Ramos (cell line): ENCODE measurements at regions not wholly inside any gene's neighbourhood (a gene's known extent, or its start where the extent isn't known, plus 50 kb on each side); places are given as distances from the start of the nearest gene placed in this dataset.

ENCODE experiments used
- in situ Hi-C: fragments of 300-500 bp; cut with MboI; formaldehyde crosslinking; loops from one replicate; pipeline ENCODE4 v1.14.3; 2022; ENCODE audit warnings: low sequenced_read_pairs; ENCODE audit not compliant: unreplicated experiment

DNA sequence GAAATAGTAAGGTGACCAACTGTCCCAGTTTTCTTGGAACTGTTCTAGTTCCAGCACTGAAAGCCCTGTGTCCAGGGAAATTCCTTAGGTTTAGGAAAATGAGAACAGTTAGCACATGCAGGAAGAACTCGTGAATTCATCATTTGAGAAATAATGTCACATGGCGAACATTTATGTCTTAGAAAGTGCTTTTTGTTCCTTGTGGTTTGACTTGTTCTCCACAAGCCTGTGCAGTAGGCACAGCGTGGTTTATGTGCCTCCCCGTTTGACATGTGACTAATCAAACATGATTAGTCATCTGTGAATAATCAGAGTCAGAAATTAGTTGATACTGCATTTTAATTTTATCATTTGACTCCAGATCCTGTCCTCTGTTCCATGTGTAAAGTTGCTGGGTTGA, 556.0 kb upstream of the CPEB2 start:
- in situ Hi-C loops, result no loop called here

DNA sequence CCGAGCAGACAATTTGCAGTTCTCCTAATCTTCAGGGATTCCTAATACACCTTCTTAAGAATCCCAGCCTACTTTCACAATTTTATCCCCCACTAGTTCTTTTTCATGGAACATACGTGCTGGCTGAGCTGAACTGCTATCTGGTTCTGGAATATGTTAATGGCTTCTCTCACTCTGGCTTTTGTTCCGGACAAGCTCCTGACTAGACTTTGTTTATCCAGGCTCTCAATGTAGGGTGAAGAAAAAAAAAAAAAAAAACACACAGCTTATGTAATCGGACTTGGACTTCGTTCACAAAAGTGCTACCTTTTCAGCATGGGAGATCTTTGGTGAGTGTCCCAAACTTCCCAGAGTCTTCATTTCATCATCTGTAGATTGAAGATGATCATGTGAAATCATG, 555.4 kb upstream of the CPEB2 start:
- in situ Hi-C loops, result no loop called here

DNA sequence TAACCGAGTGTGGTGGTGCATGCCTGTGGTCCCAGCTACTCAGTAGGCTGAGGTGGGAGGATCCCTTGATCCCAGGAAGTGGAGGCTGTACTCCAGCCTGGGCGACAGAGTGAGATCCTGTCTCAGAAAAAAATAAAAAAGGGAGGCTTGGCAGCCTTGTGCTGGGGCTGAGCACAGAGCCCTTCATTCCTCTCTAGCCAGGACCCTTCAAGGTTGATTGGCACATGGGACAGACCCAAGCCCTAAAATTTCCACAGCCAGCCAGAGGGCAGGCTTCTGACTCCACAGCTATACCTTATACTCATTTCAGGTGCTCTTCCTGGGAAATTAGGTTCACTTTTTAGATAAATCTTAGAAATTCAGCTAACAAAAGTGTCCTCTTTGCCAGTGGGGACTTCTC, 553.0 kb upstream of the CPEB2 start:
- in situ Hi-C loops, result no loop called here

DNA sequence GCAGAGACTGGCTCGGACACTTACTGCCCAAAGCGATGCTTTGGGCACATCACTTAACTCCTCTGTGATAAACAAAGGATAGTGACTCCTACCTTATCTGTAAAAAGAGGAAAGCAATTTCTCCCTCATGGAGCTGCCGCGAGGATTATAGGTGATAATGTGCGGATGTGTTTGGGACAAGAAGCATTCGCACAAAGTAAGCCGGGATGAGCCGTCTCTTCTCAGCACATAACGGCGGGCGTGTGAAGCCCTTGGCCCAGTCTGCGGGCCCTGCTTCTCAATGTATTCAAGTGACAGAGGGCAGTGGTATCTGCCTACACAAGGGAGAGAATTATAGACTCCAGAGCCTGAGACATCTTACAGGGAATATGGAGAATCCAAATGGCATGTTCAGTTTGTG, 550.3 kb upstream of the CPEB2 start:
- in situ Hi-C loops, result no loop called here

DNA sequence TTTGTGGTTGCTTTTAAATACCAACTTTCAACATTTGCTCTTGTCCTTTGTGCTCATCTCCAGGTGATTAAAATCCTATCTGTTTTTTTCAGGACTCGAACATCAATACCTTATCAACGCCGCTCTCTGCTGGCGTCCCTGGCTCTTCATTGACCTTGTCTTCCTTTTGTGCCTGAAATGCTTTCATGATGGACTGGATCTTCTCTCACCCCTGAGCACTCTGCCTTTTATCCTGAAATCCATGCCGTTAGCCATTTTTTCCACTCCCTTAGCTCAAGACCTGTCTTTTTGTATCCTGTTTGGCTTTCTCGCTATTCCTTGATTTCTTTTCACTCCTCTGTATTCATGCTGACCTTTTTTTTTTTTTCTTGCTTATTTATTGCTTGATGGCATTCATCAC, 549.5 kb upstream of the CPEB2 start:
- in situ Hi-C loops, result no loop called here

DNA sequence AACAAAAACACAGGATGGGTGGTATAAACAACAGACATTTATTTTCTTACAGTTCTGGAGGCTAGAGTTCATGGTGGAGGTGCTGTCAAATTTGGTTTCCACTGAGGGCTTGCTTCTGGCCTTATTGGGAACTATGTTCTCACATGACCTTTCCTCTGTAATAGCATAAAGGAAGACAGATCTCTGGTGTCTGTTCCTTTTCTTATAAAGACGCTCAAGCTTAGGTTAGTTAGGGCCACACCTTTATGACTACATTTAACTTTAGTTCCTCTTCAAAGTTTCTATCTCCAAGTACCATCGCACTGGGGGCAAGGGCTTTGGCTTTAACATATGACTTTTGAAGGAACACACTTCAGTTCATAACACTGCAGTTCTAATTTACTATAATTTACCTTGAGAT, 543.8 kb upstream of the CPEB2 start:
- in situ Hi-C loops, result no loop called here

DNA sequence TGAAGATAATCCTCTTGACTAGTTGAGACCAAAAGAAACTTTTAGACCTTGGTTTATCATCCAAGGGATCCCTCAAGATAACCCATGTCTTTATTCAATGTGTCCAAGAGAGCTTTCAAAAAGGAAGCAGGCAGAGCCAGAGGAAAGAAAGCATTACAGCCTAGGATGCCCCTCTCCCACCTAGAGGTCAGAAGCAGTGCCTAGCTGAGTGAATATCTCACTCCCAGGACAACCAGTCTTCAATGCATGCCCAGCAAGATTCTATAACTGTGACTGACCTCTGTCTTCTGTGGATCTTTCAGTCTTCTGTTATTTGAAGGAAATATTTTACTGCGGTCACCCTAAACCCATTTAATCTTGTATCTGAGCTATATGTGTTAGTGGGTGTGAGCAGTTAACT, 537.2 kb upstream of the CPEB2 start:
- in situ Hi-C loops, result no loop called here

DNA sequence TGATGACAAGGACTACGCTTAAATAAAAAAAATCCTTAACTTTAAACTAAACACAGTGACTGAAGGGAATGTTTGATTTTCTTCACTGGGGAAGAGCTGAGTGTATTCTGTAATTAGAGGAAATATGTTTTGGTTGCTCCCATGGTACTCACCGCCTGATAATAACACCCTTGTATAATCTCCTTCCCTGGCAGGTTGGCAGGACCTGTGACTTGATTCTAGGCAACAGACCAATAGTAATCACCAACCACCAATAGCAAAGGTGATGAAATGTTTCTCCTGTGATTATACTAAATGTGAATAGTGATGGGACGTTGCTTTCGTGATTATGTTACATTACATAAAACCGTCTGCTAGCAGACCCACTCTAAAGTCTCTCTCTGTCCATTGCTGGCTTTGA, 536.8 kb upstream of the CPEB2 start:
- in situ Hi-C loops, result no loop called here

DNA sequence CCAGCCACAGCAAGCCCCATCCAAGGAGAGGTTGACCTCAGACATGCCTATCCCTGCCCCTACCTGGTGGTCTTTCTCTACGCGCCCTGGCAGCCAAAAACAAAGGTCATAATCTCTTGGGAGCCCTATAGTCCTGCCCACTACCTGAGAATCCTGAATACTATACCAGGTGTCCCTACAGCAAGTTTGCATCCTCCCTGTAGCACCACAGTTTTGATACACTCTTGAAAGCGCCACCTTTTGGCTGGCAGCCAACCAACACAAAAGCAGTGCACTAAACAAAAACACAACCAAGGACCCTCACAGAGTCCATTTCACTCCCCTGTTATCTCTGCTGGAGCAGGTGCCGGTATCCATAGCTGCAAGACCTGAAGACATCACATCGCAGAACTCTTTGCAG, 523.8 kb upstream of the CPEB2 start:
- in situ Hi-C loops, result no loop called here

DNA sequence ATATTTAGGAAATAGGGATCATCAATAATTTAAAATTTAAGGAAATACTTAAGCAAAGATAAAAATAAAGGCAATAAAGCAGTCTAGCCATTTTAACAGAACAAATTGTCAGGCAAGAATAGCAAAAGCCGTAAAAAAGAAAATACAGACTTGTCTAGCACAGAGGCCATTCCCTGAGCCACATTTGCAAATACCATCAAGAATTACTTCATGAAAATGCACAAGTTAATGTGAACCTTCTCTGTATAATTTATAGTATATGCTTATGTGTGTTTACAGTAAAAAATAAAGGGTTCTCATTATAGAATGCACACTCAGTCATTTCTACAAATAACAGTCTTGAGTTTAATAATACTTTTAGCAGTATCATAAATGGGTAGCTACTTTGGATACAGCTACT, 505.9 kb upstream of the CPEB2 start:
- in situ Hi-C loops, result no loop called here

DNA sequence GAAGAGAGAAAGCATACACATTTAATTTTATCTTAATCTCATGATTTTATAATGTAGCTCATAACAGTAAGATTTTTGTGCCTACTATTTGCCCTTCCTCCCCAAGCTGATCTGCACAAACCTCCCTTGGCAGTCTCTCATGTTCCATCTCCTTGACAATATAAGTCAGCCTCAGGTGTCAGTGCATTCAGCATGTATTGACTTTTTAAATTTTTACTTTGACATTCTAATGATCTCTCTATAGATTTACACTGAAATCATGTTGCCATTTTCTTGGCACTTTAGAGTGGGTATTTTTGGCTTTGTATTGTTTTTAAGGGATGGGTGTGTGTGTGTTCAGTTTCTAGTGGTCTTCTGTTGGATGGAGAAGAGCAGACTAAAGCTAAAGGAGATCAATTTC, 505.3 kb upstream of the CPEB2 start:
- in situ Hi-C loops, result no loop called here

DNA sequence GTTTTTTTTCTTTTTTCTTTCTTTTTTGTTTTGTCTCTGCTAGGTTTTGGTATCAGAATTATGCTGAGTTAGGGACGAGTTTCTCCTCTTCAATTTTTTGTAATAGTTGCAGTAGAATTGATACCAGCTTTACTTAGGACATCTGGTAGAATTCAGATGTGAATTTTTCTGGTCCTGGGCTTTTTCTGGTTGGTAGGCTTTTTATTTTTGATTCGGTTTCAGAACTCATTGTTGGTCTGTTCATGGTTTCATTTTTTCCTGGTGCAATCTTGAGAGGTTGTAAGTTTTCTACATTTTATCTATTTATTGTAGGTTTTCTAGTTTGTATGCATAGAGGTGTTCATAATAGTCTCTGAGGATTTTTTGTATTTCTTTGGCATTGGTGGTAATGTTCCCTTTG, 498.1 kb upstream of the CPEB2 start:
- in situ Hi-C loops, result no loop called here

DNA sequence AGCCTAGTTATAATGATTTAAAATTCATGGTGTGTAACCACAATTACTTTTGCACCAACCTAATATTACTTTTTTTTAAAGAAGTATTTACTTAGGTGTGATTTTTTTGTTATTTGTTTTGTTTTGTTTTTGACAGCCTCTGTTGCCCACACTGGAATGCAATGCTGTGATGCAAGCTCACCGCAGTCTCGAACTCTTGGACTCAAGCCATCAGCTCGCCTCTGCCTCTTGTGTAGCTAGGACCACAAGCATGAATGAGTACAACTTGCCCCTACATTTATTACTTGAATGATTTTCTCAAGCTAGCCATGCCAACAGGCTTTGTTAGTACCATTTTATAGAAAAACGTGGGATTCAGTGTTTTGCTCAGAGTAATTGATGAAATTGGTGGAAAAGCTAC, 488.8 kb upstream of the CPEB2 start:
- in situ Hi-C loops, result no loop called here

DNA sequence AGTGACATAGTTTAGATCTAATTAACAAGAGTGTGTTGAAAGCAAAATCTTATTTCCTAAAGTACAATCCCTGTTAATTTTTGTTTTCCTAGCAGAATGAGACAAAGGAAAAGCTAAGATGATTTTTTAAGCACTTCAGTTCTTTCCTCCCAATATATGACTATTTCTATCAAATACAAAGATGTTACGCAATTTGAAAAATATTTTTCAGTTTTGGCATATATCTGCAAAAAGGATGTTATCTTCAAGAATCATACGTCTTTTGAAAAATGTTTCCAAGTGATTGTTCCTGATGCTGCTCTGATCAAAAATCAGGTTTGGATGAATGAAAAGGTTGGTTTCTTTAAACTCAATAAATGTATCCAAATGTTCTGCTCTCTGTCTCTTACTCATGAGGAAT, 486.7 kb upstream of the CPEB2 start:
- in situ Hi-C loops, result no loop called here

DNA sequence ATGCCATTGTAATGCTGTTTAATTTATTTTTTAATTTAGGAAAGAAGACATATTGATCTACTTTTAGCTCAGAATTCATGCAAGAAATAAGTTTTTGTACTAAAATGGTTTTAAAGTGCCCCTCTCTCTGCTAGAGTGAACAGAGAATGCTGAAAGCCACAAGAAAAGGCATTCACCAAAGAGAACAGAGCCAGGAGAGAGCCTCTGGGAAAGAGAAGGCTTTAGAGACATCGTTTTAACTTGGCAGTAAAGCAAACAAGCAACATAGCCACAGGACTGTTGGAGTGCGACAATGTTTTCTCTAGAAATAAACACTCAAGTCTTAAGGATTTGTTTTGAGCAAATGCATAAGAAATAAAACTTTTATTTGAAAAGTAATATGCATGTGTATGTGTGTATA, 484.1 kb upstream of the CPEB2 start:
- in situ Hi-C loops, result no loop called here

DNA sequence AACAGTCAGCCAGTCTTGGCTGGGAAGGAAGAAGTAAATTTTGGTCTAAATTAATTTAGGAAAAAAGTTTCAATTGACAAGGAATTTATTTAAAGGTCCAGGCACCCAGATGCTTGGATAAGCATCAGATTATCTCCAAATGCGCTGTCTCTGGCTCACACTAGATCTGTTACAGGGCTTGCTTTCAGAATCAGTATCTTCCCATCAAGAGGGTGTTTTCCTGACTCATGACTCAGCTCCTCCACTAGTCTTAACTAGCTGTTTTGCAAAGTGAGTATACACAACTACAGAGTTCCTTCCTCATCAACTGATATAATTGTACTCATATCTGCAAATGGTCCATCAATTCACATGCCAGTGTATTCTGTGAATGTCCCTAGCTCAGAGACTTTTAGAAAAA, 482.1 kb upstream of the CPEB2 start:
- in situ Hi-C loops, result no loop called here

DNA sequence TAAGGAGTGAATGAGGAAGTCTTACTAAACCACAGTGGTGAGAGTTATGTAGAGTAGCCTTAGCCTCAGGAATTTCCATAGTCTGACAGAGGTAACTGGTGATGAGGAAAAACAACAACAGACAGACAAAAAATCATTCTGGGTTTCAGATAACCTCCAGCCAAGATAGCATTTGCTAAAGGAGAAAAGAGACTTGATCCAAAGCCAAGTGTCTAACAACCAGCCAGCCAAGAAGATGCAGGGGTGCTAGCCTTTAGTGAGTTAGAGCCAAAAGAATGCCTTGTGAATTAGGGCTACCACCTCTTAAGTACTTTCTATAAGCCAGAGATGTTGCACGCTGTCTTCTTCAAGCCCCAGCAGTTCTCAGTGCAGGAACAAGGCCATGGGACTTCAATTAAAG, 478.0 kb upstream of the CPEB2 start:
- in situ Hi-C loops, result no loop called here

DNA sequence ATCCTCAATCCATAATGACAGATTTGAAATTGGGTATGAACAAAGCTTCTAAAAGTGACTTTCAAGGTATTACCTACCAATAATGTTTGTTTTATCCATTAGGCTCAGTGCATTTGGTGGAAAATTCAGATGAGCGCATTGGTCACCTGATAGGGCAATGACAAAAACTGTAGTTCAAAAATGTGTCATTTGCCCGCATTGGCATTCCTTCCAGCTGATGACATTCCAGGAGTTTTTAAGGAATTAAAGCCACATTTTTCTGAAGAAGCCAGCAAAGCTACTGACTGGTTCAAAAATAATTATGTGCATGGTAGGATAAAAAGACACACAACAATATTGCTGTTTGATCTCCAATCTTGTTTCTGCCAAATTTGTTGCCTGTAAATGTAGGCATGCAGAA, 473.4 kb upstream of the CPEB2 start:
- in situ Hi-C loops, result no loop called here

DNA sequence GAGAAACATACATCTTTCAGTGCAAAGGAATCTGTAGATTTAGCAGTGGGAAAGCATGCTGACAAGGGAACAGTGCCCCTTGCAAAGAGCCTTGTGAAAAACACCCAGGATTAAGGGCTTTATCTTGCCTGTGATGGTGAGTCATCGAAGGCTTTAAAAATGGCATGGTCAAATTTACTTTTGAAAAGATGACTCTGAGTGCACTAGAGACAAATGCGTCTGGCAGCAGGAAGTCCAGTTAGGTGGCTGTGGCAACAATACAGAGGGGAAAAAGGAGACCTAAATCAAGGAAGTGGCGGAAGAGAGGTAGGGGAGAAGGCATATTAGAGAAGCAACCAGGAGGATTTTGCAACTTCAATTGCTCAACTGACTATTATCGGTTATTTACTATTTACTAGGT, 472.6 kb upstream of the CPEB2 start:
- in situ Hi-C loops, result no loop called here

DNA sequence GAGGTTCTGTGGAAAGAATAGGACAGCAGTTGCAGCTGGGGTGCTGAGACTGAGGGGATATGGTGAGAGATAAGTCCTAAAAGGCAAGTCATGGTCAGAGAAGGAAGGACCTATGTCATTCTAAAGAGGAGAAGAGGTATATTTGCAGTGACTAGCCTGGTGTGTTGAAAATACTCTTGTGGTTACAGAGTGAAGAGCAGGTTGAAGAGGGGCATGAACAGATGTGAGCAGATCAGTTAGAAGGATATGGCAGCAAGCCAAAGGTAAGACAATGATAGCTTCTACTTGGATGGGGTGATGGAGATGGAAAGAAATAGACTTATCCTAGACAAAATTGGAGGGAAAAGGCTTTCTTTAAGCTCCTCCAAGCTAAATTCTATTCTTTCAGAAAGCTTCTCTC, 469.8 kb upstream of the CPEB2 start:
- in situ Hi-C loops, result no loop called here

DNA sequence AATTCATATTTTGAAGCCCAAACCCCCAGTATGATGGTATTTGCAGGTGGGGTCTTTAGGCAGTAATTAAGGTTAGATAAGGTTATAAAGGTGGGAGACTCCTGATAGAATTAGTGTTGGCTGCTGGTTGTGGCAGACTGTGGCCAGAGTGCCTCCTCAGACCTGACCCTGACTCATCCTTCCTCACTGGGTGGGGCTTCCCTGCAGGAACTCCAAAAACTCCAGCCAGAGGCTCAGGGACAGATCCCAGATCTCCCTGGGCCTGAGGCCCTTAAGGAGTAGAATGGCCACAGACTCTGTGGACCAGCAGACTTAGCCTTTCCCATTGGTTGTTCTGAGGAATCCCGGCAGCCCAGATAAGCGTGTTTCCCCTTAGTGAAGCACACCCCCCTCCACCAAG, 463.0 kb upstream of the CPEB2 start:
- in situ Hi-C loops, result no loop called here

DNA sequence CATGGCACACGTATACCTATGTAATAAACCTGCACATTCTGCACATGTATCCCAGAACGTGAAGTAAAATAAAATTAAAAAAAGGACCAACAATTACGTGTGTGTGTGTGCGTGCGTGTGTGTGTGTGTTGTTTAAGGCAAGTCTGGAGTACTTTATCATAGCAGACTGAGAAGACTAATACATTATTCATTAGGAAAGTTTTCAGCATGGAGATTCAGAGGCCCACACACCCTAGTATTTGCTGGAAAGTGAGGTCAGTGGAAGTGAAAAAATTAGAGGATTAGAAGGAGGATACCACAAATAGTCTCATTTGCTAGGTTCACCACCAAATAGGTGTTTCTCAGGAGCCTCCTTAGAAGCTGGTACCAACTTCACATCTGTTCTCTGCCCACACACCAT, 457.1 kb upstream of the CPEB2 start:
- in situ Hi-C loops, result no loop called here

DNA sequence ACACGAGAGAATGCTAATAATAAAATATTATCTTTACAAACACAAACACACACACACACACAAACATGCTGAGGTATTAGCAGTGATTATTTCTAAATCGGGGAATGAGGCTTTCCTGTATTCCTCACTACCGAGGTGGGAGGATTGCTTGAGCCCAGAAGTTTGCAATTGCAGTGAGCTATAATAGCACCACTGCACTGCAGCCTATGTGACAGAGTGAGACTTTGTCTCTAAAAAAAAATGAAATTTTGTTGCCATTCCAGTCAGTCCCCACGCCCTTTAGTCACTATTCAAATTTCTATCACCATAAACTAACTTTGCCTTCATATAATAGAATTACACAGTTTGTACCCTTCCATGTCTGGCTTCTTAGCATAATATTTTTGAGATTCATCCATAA, 456.5 kb upstream of the CPEB2 start:
- in situ Hi-C loops, result no loop called here

DNA sequence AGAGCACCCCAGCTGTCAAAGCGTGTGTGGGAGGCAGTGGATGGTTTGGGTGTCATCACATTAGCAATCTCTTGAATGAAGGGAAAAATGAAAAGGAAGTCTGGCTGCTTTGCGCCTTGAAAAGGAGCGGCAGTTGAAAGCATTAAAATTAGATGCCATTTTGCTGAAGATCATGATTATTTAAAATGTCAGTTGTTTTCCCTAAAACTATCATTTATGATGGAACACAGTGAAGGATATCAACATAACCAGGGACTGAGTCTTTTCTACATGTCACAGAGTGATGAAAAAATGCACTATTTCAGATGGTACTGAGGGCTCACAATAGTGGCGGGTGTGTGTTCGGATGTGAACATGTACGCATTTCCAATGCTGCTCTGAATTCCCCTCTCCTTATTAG, 450.2 kb upstream of the CPEB2 start:
- in situ Hi-C loops, result no loop called here
